Astrocyte (in vitro differentiated cells and primary cell): ENCODE measurements at regions not wholly inside any gene's neighbourhood (a gene's known extent, or its start where the extent isn't known, plus 50 kb on each side); places are given as distances from the start of the nearest gene placed in this dataset.

ENCODE experiments used
- CTCF ChIP-seq: IDR thresholded peaks from 2 replicates; pipeline ENCODE4 v1.5.1; 2011; ENCODE audit warnings: low read depth, mild to moderate bottlenecking, inconsistent platforms, low read length, moderate library complexity; ENCODE audit not compliant: insufficient read depth
- EZH2 ChIP-seq: IDR thresholded peaks from 2 replicates; pipeline ENCODE4 v1.6.1; 2012; ENCODE audit warnings: mild to moderate bottlenecking, low read length, inconsistent platforms; ENCODE audit not compliant: insufficient read depth

- TF ChIP-seq CTCF: no peak
- no peak for TF ChIP-seq EZH2
These were observed 176.6 kb downstream of the EMP1 start for GRCh38 chr12:13373131-13373530.
